ENCODE measurements at regions not wholly inside any gene's neighbourhood (a gene's known extent, or its start where the extent isn't known, plus 50 kb on each side); places are given as distances from the start of the nearest gene placed in this dataset.

DNA sequence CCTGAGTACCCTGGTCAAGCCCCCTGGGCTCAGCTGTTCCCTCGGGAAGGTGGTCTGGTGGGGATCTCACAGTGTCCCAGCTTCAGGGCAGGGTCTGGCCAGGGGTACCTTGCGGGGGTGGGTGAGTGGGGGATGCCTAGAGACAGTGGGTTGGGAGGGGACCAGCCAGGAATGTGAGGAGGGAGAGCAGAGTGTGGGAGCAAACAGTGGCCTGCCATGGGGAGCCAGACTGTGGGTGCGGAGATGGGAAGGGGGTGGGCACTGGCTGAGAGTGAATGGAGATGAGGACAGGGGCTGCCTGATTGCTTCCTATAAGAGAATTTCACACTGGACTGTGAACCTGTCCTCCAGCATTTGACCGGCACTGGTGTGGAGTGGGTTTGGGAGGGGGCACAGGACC is 95.1 kb downstream of the VEGFA start:
- no peak for DNase-seq

DNA sequence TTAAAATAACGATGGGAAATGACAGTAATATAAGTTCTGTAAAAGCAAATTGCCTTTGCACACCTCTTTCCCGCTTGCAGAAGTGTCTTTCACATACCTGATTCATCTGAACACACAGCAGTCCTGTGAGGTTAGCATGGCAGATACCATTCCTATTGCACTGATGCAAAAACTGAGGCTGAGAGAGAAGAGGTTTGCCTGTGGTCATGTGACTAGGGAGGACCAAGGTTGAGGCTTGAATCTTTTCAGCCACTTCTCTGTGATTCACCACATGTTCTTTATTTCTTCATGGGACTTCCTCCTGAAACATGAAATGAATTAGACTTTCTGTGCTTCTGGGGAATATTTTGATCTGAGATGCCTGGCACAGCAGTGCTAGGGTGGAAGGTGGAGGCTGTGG is 92.9 kb downstream of the VEGFA start:
- no peak for DNase-seq

DNA sequence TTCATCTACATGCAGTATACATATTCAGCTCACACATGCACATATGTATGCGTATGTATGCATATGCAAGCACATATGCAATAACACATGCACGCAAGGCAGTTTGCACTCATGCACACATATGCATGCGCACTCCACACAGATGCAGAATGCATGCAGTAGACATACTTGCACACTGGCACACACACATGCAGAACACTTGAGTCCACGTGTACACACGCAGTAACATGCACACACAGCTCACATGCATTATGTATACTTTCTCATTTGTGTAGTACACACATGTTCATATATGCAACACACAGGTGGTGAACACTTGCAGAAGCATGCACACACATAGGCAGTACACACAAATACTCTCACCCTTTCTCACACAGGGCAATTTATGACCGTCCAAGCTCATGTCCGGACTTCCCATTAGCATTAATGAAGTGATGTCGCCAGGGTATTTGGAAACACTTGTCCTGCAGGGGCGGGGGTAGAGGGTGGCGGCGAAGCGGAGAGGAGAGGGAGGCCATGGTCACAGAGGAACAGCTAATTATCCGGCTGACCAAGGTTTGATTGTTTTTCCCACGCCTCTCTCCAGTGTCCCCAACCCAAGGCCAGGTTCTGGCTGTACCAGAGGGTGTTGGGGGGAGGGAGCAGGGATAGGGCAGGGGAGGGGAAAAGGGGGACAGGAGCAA is 91.3 kb downstream of the VEGFA start:
- no peak for DNase-seq

DNA sequence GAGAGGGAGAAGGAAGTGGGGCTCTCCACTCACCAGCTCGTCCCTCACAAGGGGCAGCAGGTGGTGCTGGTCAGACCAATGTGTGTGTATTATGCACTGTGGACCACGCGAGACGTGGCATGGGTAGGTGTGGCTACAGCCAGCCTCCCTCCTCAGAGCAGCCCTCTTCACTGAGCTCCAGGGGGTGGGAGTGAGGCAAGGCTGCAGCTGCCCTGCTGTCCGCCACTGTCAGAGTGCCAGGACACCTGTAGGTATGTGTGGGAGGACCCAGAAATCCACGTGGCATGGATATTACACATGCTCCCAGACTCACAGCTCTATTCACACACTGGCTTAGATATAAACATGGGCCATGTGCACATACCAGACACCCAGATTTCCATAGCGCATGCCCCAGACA is 90.3 kb downstream of the VEGFA start:
- no peak for DNase-seq

DNA sequence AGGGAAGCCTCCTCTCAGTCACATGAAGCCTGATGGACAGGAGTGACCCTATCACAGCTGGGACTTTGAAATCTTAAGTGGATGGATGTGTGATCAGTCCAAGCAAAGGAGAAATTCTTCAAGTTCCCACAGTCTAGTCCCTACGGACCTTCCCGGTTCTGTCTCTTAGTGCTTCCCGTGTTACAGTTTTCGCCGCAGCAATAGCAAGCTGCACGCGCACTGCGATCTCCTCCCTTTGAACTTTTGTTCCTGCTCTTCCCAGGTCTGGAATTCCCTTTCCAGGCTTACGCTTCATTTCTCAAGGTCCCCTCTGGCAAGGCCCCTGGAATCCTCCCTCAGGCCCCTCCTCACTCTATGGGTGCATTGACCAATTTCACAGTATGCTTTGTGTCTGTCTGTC is 89.2 kb downstream of the VEGFA start:
- DNase-seq, result no peak

DNA sequence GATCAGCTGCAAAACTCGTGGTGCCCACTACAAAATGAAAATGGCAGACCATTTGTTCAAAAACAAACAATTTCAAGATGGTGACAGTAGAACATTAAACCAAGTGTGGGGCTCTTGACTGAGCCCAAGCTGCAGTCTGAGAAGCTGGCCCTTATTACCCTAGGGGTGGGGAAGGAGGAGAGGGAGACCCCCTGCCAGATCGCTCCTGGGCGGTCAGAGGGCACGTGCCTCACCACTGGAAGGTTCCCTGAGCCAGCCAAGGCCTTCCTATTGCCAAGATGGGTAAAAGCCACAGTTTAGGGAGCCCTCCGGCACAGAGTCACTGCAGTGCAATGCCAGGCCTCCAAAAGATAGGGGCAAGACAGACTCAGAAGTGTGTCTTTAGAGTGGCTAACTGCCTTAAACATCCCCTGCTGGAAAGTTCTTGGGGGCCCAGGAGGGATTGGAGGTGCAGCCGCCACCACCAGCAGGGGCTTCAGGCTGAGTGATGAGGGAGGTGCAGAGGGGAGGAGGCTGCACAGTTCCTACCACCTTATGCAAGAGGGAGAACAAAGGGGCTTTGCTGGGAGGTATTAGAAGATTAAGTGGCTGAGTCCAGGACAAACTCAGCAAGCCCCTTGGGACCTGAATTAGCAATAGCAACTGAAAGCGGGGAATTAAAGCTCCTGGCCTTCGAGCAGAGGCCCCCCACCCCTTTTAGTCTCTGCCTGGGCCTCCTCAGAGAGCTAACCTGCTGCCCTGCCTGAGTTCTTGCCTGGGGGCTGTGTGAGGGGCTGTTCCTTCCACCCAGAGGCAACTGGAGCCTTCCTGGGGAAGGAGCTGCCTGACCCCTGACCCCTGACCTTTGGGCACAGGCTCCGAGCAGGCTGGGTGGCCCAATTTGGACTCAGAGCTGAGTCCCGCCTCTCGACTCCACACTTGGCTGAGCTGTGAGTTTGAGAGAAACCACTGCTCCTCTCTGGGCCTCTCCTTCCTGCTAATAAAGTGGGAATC is 88.4 kb downstream of the VEGFA start:
- no peak for DNase-seq

DNA sequence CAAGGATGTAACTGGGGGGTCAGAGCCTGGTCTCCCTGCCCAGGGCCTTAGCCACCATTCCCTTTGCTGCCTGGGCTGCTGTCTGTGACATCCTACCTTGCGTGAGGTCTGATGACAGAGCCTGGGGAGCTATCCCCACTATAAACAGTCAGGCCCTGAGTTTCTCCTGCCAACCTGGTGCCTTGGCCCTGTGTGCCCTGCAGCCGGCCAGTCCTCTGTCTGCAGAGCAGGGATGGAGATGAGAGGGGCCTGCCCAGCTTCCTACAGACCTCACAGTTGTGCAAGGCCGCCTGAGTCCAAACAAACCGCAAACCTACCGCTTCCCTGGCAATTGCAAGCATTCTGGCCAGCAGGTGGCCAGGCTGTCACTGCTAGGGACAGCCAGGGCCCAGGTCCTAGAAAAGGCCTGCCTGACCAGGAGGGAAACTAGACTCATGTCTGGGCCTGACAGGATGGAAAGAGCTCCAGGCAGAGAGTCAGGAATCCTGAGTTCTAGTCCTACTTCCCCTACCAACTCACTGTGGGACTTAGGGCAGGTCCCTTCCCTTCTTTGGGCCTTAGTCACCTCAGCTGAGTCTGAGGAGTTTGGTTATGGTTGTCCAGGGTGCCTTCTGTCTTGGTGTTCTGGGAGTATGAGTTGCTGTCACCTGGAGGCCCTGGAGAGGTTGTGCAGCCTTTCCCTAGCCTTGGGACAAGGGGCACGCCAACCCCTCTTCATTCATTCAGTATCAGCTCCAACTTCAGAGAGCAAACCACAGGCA is 86.2 kb downstream of the VEGFA start:
- DNase-seq, result peak; percentile 41

DNA sequence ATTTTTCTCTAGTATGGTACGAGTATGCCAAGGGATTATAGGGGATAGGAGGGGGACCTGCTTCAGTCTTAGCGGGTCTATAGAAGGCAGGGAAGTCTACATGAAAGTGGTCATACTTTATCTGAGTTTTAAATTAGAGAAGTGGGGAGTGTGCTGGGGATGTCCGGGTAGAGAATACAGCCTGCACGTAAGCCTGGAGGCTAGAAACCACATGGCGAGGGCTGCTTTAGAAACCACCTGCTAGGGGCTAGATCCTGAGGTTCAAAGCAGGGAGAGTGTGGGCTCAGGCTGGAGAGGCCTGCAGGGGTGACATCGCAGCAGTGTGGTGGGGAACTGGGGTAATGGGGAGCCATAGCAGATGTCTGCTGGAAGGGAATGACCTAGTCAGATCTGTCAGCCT is 85.2 kb downstream of the VEGFA start:
- DNase-seq, result no peak

DNA sequence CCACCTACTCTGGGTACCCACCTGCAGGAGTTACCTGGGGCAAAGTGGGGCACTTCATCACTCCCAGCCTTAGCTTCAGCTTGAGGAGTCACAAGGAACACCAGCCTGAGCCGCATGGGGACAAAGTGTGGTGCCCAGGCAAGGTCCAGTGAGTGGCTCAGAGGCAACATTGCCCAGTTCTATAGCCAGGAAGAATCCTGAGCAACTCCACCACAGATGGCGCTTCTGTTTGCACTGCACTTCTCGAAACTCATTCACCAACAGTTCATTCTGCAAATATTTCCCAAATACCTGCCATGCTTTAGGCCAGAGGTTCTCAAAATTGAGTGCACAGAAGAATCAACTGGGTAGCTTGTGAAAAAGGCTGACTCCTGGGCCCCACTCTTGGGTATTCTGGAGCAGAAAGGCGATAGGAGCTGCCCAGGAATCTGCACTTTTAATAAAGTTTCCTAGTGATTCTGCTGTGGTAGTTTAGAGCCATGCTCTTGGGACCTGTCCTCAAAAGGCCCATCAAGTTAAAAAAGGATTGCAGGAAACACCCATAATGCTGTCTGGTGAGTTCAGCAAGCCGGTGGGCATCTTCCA is 83.1 kb downstream of the VEGFA start:
- no peak for DNase-seq

DNA sequence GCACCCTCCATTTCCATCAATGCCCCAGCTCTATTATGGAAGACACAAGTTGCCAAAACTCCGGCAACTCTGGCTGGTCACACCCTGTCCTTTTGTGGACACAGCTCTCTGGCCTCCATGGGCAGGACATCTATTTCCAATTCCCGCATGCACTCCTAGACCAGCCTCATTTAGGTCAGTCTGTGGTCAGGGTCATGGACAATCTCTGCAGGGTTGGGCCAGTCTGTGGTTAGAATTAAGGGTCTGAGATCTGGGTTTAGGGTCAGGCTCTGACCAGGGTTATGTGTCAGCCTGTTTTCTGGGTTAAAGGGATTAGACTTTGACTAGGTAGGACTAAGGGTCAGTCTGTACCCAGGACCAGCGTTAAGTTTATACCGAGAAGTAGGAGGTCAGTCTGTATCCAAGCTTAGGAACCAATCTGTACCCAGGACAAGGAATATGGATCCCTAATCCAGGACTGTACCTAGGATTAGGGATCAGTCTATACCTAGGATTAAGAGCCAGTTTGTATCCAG is 82.4 kb downstream of the VEGFA start:
- DNase-seq, result no peak

DNA sequence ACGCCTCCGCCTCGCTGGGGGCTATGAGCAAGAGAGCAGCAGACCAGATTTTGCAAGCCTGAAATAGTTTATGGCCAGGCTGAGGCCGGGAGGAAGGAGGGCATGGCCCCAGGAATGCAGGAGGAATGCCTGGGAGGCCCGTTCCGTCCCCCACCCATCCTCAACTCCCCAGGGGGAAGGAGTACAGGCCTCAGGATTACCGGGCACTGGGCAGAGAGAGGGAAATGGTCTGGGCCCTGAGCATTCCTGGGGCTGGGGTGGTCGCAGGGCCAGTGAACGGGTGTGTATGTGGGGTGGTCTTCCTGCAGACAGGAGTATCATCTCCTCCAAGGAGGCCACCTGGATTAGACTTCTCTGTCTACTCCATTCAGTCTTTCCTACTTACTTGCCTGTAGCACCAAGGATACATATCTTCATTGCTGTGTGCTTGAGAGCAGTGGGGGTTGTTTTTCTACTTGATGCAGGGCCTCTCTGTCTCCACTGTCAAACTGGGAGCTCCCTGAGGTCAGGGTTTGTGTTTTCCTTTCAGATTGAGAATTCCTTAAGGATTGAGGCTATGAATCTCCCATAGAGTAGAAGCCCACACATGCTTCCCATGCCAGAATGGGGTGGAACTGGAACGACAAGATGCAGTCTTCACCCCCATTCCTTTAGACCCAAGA is 81.3 kb downstream of the VEGFA start:
- DNase-seq, result peak; percentile 32

DNA sequence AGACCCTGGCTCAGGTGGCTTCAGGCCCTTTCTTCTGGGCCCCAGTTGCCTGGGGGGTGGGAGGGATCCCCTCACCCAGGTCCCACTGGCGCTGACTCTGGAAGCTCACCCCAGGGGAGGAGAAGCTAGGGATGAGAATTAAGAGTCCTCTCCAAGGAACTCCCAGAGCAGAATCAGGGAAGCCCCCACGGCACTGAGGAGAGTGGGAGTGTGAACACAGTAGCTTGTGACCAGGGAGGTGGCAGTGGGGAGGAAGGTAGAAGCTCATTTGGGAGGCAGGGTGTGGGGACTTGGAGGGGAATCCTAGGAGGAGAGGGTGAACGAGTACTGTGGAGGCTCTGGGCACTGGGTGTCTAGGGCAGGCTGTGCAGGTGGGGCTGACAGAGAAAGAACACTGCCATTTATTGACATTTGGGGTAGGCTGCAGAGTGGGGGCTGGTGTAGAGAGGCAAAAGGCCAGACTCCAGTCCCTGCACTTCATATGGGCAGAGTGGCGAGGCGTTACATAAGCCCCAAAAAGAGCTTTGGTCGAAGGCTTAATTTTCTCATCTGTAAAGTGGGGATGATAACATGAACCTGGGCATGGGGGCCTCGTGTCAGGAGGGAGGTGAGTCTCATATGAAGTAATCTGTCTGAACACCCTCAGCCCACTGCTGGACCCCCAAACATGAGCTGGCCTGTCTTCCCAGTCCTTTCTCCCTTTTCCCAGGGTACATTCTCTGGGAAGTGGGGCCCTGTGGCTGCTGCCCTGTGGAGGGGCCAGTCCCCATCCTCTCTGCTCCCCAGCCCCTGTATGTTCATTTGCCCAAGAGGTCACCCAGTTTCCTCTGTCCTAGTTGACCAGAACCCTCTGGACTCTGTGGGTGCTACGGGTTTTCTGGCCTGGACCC is 80.5 kb downstream of the VEGFA start:
- no peak for DNase-seq

DNA sequence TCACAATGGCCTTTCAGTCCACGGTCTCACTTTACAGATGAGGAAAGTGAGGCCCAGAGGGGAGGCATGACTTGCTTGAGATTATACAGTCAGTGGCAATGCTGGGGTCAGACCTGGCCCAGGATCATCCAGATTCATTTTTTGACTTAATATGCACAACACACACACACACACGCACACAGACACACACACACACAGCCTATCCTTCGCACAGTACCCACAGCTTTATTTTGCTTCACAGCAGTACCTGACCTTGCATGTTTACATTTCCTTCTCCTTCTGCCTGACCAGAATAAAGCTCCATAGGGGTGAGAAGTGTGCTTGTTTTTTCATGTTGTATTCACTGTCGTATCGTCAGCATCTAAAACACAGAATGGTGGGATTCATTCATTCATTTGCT is 79.8 kb downstream of the VEGFA start:
- no peak for DNase-seq

DNA sequence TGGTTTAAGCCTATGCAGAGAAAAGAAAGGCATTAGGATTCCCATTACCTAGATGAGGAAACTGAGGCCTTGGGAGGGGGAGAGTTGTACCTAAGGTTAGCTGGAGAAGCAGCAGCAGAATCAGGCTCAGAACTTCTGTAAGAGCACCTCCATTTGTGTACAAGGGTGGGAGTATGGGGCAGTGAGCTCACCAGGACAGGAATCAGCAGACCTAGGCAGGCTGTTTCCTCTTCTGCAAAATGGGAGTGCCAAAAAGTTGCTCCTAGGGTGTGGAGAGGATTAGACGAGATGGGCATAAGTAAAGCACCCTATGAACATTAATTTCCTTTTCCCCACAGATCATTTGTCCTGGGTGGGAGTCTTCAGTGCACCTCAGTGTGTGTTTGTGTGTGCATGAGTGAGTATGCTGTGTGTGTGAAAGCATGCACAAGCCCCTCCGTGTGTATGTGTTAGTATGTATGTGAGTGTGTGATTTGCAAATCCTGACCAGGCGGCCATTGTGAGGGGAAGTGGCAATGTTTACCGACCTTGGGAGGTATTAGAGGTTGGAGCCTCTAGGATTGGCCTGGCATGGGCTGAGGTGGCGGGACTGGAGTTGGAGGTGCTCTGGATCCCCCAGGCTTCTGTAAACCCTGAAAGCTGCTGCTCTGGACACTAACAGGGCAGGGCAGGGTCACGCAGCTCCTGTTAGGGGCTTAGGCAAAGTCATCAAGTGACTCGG is 78.8 kb downstream of the VEGFA start:
- no peak for DNase-seq

DNA sequence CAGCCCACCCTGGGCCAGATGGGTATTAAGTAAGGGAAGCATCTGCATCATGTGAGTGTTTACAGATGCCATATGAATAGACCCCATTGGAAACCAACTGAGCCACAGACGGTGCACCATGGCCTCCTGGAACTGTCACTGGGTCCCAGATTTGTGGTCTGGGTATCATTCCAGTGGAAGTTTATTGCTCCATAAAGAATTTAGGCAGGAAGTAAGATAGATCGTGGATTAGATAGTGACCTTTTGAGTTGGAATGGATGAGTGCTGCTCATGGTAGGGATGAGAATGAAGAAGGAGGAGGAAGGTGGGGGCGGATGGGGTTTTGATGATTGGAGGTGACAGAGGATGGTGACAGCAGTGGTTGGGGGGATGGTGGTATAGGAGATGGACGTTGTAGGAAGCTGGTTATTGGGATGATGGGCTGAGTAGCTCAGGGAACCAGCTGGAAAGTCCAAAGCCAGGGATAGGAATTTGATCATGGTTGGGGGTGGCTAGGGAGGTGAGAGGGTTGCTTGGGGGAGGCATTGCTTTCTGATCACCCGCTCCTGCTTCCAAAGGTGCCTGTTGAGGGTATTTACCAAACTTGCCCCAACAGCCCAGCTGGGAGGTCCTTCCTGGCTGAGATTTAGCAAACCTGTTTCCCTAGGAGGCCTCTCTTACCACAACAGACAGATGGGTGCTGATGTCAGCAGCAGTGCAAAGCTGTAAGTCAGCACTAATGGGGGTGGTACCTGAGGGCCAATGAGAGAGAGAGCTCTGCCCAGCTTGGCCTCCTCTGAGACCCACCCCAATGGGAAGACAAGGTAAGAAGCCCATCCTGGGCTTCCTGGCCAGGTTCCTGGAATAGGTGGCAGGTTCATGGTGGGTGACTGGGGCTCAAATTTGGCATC is 78.0 kb downstream of the VEGFA start:
- DNase-seq, result no peak

DNA sequence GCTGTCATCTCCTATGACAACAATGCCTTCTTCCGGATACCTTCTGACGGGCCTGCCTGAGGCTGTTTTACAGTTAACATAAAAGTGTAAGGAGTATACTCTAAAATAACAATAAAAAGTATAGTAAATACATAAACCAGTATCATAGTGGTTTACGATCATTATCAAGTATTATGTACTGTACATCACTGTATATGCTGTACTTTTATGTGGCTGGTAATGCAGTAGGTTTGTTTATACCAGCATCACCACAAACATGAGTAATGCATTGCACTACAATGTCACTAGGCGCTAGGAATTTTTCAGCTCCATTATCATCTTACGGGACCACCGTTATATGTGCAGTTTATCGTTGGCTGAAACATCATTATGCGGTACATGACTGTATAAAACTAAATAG is 76.5 kb downstream of the VEGFA start:
- DNase-seq, result no peak

DNA sequence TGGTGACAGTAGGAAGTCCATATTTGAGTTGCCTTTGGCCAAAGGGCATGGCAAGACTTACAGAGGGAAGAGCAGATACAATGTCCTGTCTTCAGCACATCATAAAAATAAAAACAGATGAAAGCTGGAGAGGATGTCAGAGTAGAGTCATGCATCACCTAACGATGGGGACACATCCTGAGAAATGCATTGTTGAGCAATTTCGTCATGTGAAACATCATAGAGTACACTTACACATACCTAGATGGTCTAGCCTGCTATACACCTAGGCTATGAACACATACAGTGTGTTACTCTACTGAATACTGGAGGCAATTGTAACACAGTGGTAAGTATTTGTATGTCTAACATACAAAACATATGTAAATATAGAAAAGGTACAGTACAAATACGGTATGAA is 75.6 kb downstream of the VEGFA start:
- no peak for DNase-seq

DNA sequence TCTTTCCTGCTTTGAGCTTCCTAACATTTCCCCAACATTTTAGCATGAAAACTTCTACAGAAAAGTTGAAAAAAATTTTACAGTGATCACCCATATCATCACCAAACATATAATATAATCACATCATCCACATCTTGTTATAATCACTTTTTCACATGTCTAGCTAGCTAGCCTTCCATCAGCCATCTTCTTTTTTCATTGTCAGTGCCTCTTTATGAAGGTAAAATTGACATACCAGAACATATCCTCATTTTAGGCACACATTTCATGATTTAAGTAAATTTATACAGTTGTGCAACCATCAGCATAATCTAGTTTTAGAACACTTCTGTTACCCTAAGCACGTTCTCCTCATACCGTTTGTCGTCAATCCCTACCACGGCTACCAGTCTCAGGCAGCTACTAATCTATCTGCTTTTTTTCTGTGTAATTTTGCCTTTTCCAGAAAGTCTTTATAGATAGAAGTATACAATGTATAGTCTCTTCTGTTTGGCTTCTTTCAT is 73.7 kb downstream of the VEGFA start:
- DNase-seq, result no peak

DNA sequence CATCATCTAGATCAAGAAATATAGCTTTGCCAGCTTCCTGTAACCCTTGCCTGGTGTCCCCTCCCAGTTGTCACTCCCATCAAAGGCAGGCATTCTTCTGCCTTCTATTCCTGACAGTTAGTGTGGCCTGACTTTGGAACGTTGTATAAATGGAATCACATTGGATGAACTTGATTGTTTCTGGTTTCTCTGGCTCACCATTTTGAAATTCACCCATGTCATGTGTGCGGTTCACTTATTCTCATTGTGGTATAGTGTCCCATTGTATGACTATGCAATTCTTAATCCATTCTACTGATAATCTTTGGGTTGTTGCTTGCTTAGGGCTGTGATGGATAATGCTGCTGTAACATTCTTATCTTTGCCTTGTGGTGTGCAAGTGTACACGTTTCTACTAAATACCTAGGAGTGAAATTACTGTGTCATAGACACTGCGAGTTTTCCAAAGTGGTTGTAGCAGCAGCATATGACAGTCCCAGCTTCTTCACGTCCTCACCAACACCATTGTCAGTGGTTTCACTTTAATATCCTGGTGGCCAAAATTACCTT is 73.2 kb downstream of the VEGFA start:
- no peak for DNase-seq
